ENCODE measurements at regions not wholly inside any gene's neighbourhood (a gene's known extent, or its start where the extent isn't known, plus 50 kb on each side); places are given as distances from the start of the nearest gene placed in this dataset.

GRCh38 chr4:24745172-24745895 lies 50.0 kb upstream of the SOD3 start:
- POLR2A ChIA-PET = no interaction called here
- no peak for TF ChIP-seq CTCF (IDR thresholded peaks at IDR 0.05; ENCODE audit: low read depth, low read length)
- Histone ChIP-seq H3K27ac (ENCODE audit: low read depth, low read length) (no peak overlapping the region), H3K4me3 (ENCODE audit: low read depth, low read length) (no peak overlapping the region), H3K27me3 (ENCODE audit: control insufficient read depth, insufficient read depth, low read length) (no peaks in the 10 kb centered on the region), H3K9me3 (ENCODE audit: control insufficient read depth, insufficient read depth, low read length) (no peaks in the 10 kb centered on the region)
- no peak for DNase-seq (ENCODE audit: low read depth, low spot score)
- CTCF ChIA-PET = interaction anchor here (1.1 kb wide), 1 partner anchor 10 kb away, joined by 3 read pairs; no protein-coding TSS in a partner anchor
